Neural crest cell (in vitro differentiated cells): ENCODE measurements at regions not wholly inside any gene's neighbourhood (a gene's known extent, or its start where the extent isn't known, plus 50 kb on each side); places are given as distances from the start of the nearest gene placed in this dataset.

ENCODE experiments used
- DNase-seq: peaks from one replicate; pipeline ENCODE4 v3.0.0; 2021; ENCODE audit warnings: low read depth, mixed read lengths, low spot score
- H3K27ac Mint-ChIP-seq: one replicate; pipeline ENCODE4 v1.8.0; 2021; ENCODE audit warnings: mild to moderate bottlenecking, mixed read lengths; ENCODE audit not compliant: unreplicated experiment
- H3K27me3 Mint-ChIP-seq: 2 replicates; pipeline ENCODE4 v1.8.0; 2021; ENCODE audit warnings: low read depth, mild to moderate bottlenecking, mixed read lengths
- H3K36me3 Mint-ChIP-seq: 2 replicates; pipeline ENCODE4 v1.8.0; 2021; ENCODE audit warnings: low read depth, mild to moderate bottlenecking, mixed read lengths
- H3K4me1 Mint-ChIP-seq: 2 replicates; pipeline ENCODE4 v1.8.0; 2021; ENCODE audit warnings: mixed read lengths
- H3K4me3 Mint-ChIP-seq: one replicate; pipeline ENCODE4 v1.8.0; 2021; ENCODE audit warnings: mild to moderate bottlenecking, mixed read lengths
- H3K9me3 Mint-ChIP-seq: 2 replicates; pipeline ENCODE4 v1.8.0; 2021; ENCODE audit warnings: mixed read lengths
- TF ChIP-seq, protein P1 (sequence below): fragments of 200-600 bp; sonication (generic); conservative IDR thresholded peaks from 2 replicates; pipeline ENCODE4 v1.5.0; 2021; ENCODE audit warnings: antibody characterized with exemption, mild to moderate bottlenecking

DNA sequence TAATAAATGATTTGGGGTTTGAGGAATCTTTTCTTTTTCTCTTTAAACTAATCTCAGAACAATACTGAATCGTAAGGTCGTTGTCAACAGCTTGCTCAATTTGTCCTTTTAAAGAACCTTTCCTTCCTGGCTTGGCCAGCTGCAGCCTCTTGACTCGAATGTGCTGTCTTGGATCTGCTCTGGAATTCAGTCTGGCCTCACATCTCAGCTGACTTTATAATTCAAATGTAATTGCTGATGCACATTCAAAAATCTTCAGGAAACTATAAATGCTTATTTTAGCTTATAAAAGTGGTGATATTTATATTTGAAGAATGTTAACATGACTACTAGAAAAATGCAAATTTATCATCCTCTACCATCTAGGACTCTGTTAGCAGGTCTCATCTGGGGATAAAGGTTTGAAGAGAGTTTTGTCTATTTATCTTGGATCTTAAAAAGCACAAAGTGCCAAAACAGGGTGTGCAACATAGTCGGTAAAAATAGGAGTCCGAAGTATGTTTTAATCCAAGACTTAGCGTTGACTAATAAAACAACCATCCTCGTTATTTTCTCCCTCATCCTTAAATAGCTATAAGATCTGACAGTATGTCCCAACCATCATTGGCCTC is 1035.2 kb downstream of the MCTP2 start:
- peaks cover 5% of the 10 kb centered on the region for H3K9me3 Mint-ChIP-seq
- TF ChIP-seq, protein P1, sequence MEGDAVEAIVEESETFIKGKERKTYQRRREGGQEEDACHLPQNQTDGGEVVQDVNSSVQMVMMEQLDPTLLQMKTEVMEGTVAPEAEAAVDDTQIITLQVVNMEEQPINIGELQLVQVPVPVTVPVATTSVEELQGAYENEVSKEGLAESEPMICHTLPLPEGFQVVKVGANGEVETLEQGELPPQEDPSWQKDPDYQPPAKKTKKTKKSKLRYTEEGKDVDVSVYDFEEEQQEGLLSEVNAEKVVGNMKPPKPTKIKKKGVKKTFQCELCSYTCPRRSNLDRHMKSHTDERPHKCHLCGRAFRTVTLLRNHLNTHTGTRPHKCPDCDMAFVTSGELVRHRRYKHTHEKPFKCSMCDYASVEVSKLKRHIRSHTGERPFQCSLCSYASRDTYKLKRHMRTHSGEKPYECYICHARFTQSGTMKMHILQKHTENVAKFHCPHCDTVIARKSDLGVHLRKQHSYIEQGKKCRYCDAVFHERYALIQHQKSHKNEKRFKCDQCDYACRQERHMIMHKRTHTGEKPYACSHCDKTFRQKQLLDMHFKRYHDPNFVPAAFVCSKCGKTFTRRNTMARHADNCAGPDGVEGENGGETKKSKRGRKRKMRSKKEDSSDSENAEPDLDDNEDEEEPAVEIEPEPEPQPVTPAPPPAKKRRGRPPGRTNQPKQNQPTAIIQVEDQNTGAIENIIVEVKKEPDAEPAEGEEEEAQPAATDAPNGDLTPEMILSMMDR = no peak
- no peak for DNase-seq
- no peaks in the 10 kb centered on the region for H3K27me3 Mint-ChIP-seq
- peaks cover 37% of the 10 kb centered on the region for H3K4me1 Mint-ChIP-seq
- no peaks in the 10 kb centered on the region for H3K36me3 Mint-ChIP-seq
- no peak overlapping the region for H3K4me3 Mint-ChIP-seq
- H3K27ac Mint-ChIP-seq = no peak overlapping the region

- Mint-ChIP-seq H3K4me3 (no peak overlapping the region), H3K27me3 (no peaks in the 10 kb centered on the region), H3K9me3 (peaks cover 9% of the 10 kb centered on the region), H3K4me1 (peaks cover 28% of the 10 kb centered on the region), H3K36me3 (no peaks in the 10 kb centered on the region), H3K27ac (no peak overlapping the region)
- DNase-seq = no peak
- TF ChIP-seq, protein P1 = no peak
These were observed 1036.1 kb downstream of the MCTP2 start for GRCh38 chr15:95267481-95267880.

GRCh38 chr15:95269242-95270183 is 1038.2 kb downstream of the MCTP2 start:
- Mint-ChIP-seq H3K27ac (no peak overlapping the region), H3K27me3 (no peaks in the 10 kb centered on the region), H3K4me3 (no peak overlapping the region), H3K36me3 (peaks cover 7% of the 10 kb centered on the region), H3K9me3 (peaks cover 21% of the 10 kb centered on the region), H3K4me1 (peaks cover 13% of the 10 kb centered on the region)
- TF ChIP-seq, protein P1 = no peak
- no peak for DNase-seq

DNA sequence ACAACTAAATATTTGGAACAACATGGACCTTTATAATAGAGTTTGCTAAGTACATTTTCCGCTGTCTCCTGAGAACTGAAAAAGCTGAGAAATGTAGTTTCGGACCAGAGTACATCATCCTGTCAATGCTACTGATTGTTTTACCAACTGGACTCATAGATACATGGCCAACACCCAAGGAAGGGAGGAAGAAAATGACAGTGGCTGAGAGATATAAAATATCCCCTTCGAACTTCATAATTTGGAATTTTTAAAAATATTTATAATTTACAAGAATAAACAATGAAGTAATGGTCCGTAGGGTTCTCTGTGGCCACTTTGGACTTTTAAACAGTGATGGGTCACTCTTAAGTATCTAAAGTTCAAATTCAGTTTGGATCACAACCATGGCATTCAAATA is 1042.7 kb downstream of the MCTP2 start:
- no peak for DNase-seq
- Mint-ChIP-seq H3K27me3 (no peaks in the 10 kb centered on the region), H3K36me3 (peaks cover 7% of the 10 kb centered on the region), H3K27ac (no peak overlapping the region), H3K4me3 (no peak overlapping the region), H3K9me3 (peaks cover 16% of the 10 kb centered on the region), H3K4me1 (peaks cover 15% of the 10 kb centered on the region)
- TF ChIP-seq, protein P1 = no peak

DNA sequence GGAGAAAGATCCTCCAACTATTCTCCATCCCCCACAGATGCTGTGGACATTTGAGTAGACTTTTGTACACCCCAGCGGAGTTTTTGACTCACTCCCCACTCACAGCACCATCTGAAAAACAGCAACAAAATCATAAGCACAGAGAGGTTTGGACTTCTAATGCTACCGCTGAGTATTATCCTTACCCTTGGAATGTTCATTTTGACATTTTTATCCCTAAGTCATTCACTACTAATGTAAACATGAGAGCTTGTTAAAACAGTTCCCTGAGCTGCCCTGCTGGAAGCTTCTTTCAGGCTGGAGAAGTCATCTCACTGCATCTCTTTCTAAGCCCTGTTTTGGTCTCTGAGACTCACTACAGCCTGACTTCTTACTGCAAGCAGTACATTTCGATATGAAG is 1045.9 kb downstream of the MCTP2 start:
- no peaks in the 10 kb centered on the region for H3K27me3 Mint-ChIP-seq
- no peak overlapping the region for H3K4me3 Mint-ChIP-seq
- peaks cover 12% of the 10 kb centered on the region for H3K9me3 Mint-ChIP-seq
- TF ChIP-seq, protein P1 = no peak
- peaks cover 15% of the 10 kb centered on the region for H3K4me1 Mint-ChIP-seq
- peaks cover 7% of the 10 kb centered on the region for H3K36me3 Mint-ChIP-seq
- DNase-seq = no peak
- no peak overlapping the region for H3K27ac Mint-ChIP-seq
